ENCODE measurements at regions not wholly inside any gene's neighbourhood (a gene's known extent, or its start where the extent isn't known, plus 50 kb on each side); places are given as distances from the start of the nearest gene placed in this dataset.

DNA sequence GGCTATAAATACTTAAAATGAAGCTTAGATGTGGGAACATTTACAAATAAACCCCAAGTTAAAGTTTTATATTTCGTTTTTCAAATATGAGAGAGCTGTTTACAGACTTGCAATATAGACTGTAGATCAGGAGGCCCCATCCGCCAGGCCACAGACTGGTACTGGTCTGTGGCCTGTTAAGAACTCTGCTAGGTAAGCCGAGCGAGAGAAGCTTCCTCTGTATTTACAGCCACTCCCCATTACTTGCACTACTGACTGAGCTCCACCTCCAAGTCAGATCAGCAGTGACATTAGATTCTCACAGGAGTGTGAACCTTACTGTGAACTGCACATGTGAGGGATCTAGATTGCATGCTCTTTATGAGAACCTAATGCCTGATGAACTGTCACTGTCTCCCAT is 561.4 kb upstream of the FAM174A start:
- TF ChIP-seq, protein P1, sequence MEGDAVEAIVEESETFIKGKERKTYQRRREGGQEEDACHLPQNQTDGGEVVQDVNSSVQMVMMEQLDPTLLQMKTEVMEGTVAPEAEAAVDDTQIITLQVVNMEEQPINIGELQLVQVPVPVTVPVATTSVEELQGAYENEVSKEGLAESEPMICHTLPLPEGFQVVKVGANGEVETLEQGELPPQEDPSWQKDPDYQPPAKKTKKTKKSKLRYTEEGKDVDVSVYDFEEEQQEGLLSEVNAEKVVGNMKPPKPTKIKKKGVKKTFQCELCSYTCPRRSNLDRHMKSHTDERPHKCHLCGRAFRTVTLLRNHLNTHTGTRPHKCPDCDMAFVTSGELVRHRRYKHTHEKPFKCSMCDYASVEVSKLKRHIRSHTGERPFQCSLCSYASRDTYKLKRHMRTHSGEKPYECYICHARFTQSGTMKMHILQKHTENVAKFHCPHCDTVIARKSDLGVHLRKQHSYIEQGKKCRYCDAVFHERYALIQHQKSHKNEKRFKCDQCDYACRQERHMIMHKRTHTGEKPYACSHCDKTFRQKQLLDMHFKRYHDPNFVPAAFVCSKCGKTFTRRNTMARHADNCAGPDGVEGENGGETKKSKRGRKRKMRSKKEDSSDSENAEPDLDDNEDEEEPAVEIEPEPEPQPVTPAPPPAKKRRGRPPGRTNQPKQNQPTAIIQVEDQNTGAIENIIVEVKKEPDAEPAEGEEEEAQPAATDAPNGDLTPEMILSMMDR (conservative IDR thresholded peaks at IDR 0.05; ENCODE audit: low read length) = no peak
- TF ChIP-seq EZH2phosphoT487 (IDR thresholded peaks at IDR 0.05; ENCODE audit: borderline replicate concordance, low read depth, low read length) = no peak
